Gastrocnemius medialis (tissue), 4 donors: ENCODE measurements at regions not wholly inside any gene's neighbourhood (a gene's known extent, or its start where the extent isn't known, plus 50 kb on each side); places are given as distances from the start of the nearest gene placed in this dataset.

Experiments
- CTCF ChIP-seq, 5 experiments: fragments of 450-650 bp in 3 of 5; fragments of 200-600 bp in 2 of 5; sonication (generic) in 2 of 5; IDR thresholded peaks in 4 of 5; conservative IDR thresholded peaks in 1 of 5; 1 replicate in 4 of 5; 2 replicates in 1 of 5; pipeline ENCODE4 v1.5.1; 2016 to 2019; ENCODE audit warnings: antibody characterized with exemption in 5 of 5, mild to moderate bottlenecking in 3 of 5, moderate library complexity in 3 of 5
- POLR2A ChIP-seq, 2 donors: fragments of 450-650 bp; IDR thresholded peaks; one replicate each; pipeline ENCODE4 v1.6.1; 2017; ENCODE audit warnings: antibody characterized with exemption in 2 of 2, mild to moderate bottlenecking in 2 of 2, moderate library complexity in 2 of 2

GRCh38 chr20:52631469-52631868, 340.7 kb upstream of the TSHZ2 start:
- no peak for TF ChIP-seq POLR2A (IDR thresholded peaks at IDR 0.05)
- TF ChIP-seq CTCF (IDR thresholded peaks at IDR 0.05 in 4 of 5, conservative IDR thresholded peaks at IDR 0.05 in 1 of 5), result no peak
